ENCODE measurements at regions not wholly inside any gene's neighbourhood (a gene's known extent, or its start where the extent isn't known, plus 50 kb on each side); places are given as distances from the start of the nearest gene placed in this dataset.

DNA sequence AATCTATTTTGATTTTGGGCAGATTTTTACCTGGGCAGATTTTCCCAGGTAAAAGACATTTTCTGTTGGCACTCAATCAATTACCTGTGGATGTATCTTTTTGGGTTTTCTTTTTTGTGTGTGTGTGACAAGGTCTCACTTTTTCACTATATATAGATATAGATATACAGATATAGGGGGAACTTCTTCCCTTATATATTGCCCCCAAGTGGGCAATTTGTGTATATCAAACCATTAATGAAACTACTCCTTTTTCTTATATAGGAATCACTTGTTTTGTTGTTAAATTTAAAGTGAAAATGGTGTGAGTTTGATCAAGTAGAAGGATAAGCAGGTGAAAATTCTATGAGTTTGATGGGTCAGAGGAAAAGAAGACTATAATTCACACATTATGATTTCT, 1054.9 kb downstream of the NLGN4Y start:
- no peak overlapping the region for H3K4me3 ChIP-seq (ENCODE audit: low read length)
- DNase-seq (ENCODE audit: low read depth, low spot score) = no peak

DNA sequence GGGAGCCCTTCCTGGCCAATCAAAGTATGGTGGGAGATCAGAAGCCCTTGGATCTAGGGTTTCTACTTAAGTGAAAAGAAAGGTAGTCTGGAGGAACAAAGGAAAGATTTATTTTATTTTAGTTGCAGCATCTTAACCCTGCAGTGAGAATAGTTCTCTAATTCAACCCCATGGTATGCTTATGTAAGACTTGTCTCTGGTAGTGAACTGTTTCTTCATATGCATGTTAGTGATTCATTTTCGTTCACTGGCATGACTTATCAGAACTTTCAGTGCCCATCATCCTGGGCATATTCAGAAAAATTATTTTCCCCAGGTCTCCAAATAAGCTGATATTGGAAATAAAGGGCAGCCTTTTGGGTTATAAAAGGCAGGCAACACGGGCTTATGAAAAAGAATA, 1058.8 kb downstream of the NLGN4Y start:
- no peak for DNase-seq (ENCODE audit: low read depth, low spot score)
- no peak overlapping the region for H3K4me3 ChIP-seq (ENCODE audit: low read length)

DNA sequence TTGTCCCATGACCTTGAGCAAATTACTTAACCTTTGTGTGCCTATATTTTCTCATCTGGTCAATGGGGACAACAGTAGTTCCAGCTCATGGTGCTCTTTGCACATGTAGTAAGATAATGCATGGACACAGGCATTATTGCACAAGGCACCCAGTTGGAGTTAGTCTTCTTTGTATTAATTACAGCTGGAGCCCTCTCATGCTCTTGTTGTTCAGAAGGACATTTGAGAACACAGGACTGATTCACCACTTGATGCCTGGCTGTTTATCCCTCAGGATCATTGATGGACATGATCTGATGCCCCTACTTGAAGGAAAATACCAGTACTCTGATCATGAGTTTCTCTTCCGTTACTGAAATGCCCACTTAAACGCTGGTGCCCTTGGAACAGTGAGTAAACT, 1068.6 kb downstream of the NLGN4Y start:
- DNase-seq (ENCODE audit: low read depth, low spot score) = no peak
- H3K4me3 ChIP-seq (ENCODE audit: low read length) = no peak overlapping the region

DNA sequence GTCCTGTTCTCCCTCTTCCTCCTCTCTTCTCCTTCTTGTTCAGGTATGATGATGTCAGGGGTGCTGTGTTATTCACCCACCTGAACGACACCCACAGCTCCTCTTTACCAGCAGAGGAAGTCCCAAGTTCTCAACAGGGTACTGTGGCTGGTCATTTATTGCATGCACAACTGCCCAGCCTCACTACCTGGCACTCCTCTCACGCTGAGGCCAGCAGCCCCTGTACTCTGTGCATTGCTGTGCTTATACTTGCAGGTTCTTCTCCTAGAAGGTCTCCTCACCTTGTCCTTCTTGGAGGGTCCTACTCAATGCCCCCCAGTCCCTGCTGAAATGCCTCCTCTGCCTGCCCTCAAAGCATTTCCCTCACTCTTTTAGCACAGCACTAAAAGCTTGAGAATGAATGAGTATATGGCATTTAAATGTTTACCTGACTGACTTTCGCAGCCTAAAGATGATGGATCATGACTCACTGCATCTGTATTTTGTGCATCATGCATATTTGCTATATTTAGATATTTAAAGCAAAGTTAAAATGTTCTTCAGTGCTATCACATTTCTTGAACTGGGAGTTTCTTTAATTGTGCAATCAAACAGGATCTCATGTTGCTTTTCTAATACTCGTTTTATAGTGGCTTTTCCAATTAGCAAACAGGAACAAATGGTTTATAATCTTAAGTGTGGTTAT, 1069.3 kb downstream of the NLGN4Y start:
- DNase-seq (ENCODE audit: low read depth, low spot score) = no peak
- no peak overlapping the region for H3K4me3 ChIP-seq (ENCODE audit: low read length)

DNA sequence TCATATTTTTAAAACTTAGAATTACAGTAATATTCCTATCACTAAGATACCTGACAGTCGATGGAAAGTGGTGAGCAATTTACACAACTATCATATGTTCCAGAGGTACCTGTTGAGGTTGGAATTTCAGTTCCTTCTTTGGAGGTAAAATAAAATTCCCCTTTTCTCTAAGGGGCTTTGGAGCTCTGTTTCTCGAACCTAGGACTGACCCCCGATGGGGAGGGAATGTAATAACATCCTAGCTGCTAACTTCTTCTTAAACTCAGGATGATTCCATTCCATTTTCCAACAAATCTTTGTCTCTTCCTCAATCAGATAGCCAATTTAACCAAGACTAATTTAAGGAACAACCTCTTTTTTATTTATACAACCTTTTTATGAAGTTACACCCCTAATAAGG, 1069.8 kb downstream of the NLGN4Y start:
- no peak overlapping the region for H3K4me3 ChIP-seq (ENCODE audit: low read length)

DNA sequence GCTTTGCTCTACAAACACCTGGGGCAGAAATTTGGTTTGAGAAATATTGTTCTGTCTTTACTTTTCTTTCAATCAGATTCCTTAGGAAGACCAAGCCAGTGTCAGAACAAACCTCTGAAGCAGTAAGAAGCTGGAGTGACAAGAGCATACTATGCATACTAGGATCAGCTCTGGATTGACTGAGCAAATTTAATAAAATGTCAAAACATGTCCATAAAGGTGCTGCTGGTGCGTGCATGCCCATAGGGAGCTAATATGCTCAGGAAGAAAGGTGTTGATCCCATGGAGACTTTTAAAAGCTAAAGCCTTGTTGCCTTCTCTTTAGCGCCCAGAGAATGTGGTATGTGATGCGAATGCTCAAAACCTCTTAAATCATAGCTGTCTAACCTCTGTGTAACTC, 1076.2 kb downstream of the NLGN4Y start:
- H3K4me3 ChIP-seq (ENCODE audit: low read length) = no peak overlapping the region

More for the DNA sequence above, 1069.8 kb downstream of the NLGN4Y start:
- DNase-seq (ENCODE audit: low read depth, low spot score) = no peak

DNA sequence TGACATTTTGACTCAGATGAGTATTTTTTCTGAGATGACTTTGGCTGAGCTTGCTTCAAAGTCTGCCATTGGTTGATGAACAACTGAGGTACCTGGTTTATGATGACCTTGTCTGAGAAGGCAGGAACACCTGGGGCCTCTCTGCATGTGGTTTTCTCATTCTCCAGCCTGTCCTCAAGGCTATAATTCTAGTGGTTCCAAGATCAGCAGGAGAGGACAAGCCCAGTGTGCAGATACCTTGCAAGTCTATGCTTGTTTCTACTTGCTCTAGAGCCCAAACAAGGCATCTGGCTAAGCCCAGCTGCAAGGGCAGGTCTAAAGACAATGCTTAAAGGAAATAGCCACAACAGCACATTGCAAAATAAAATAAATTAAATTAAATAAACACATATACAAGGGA, 1100.0 kb downstream of the NLGN4Y start:
- H3K4me3 ChIP-seq (ENCODE audit: low read length) = no peak overlapping the region
- DNase-seq (ENCODE audit: low read depth, low spot score) = no peak

More for the DNA sequence above, 1076.2 kb downstream of the NLGN4Y start:
- DNase-seq (ENCODE audit: low read depth, low spot score) = no peak

DNA sequence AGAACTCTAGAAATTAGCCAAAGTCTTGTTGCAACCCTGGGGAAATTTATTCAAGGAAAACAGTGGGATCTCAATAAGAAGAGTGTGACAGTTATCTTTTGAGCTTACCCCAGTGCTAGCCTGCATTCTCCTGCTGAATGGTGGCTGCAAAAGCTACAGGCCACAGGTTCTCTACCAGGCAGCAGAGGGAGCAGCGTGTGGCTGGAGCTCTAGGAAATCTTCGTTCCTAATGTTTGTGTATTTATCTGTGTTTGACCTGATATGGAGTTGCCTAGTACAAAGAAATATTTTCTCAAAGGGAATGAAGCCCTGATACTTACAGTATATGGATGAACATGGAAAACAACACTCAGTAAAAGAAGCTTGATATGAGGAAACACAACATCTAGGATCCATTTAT, 1100.6 kb downstream of the NLGN4Y start:
- no peak for DNase-seq (ENCODE audit: low read depth, low spot score)

DNA sequence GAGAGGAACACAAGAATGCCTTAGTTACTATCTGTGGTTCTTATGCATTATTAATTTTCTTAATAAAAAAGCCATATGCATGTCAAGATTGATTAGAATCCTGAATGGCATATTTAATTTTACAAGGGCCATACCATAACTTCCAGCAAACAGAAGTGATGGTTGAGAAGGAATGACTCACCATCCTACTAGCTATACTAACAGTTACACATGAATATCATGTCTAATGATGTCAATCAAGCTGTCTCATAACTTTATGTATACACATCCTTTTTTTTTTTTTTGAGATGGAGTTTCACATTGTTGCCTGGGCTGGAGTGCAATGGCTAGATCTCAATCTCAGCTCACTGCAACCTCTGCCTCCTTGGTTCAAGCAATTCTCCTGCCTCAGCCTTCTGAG, 1123.9 kb downstream of the NLGN4Y start:
- no peak overlapping the region for H3K4me3 ChIP-seq (ENCODE audit: low read length)
- DNase-seq (ENCODE audit: low read depth, low spot score) = no peak

More for the DNA sequence above, 1100.6 kb downstream of the NLGN4Y start:
- H3K4me3 ChIP-seq (ENCODE audit: low read length) = no peak overlapping the region

DNA sequence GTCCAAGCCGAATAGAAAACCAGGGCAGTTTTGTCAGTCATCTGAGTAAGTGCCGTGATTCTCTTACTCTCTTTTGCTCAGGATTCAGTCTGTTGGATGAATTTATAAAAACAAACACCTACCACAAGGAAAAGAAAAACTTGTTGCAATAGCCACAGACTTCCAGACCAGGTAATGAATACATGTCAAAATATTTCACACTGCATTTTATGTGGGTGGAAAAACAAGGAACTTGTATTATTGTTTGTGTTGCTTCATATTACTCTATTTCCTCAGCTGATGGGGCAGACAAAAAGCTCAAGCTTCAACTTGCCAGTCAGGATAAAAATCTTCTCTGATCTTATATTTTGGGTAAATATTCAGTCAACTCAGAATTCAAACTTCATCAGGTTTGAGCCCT, 1125.7 kb downstream of the NLGN4Y start:
- no peak for DNase-seq (ENCODE audit: low read depth, low spot score)
- no peak overlapping the region for H3K4me3 ChIP-seq (ENCODE audit: low read length)

DNA sequence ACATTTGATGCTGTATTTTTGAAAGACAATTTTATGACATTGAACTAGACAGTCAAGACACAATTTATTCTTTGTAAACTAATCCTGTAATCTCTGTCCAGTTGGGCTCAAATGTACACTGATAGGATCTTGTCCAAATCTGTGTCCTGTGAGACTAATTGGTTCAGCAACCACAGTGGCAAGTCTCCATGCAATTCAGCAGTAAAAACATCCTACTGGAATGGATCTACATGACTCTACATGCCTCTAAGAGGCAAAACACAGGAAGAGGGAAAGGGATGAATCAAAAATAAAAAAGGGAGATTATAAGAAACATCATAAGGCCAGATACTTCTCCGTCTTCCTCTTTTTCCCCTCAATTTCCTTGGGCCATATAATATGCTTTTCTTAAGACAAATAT, 1164.2 kb downstream of the NLGN4Y start:
- DNase-seq (ENCODE audit: low read depth, low spot score) = no peak
- H3K4me3 ChIP-seq (ENCODE audit: low read length) = no peak overlapping the region

DNA sequence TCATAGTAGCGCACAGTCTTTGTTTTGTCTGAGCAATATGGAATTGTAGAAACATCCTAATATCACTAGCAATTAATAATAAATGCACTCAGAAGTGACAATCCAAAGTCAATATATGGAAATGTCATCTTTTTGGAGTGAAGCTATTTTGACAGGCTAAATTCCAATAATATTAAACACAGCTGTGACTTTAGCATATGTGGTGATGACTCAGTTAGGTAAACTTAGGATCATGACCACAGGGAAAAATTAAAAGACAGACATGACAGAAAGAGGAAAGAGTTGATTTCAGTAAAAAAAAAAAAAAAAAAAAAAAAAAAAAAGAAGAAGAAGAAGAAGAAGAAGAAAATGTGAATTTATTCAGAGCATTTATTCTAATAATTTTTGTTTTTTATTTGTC, 1165.7 kb downstream of the NLGN4Y start:
- no peak overlapping the region for H3K4me3 ChIP-seq (ENCODE audit: low read length)
- DNase-seq (ENCODE audit: low read depth, low spot score) = no peak

DNA sequence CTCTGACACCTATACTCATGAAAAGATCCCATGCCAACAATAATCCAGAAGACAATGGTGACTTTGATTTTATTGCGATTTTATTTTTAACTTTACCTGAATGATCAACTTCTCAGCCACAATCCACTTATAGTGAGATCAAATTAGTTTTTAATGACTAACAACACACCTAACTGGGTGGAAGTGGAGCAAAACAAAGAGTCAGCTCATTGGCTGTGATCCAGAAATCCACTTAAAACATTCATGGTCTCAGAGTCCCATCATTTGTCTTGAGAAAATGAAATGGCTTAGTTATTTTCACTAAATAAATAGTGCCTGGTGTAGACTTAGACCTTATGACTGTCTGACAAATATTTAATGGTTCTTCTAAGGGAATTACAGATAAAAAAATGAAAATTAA, 1177.8 kb downstream of the NLGN4Y start:
- DNase-seq (ENCODE audit: low read depth, low spot score) = no peak
- no peak overlapping the region for H3K4me3 ChIP-seq (ENCODE audit: low read length)

DNA sequence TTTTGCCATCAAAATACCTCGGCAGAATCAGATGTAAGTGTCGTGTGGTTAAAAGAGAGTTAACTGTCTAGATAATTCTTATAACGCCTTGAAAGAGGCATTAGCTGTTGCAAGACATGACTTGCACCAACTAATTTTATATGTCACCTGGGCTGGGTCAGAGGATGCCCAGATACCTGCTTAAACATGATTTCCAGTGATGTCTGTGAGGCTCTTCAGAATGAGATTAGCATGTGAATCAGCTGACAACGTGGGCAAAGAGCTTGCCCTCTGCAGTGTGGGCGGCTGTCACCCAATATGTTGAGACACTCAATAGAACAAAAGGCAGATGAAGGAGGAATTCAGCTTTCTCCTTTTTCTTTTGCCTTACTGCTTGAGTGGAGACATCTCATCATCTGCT, 1180.6 kb downstream of the NLGN4Y start:
- no peak for DNase-seq (ENCODE audit: low read depth, low spot score)

DNA sequence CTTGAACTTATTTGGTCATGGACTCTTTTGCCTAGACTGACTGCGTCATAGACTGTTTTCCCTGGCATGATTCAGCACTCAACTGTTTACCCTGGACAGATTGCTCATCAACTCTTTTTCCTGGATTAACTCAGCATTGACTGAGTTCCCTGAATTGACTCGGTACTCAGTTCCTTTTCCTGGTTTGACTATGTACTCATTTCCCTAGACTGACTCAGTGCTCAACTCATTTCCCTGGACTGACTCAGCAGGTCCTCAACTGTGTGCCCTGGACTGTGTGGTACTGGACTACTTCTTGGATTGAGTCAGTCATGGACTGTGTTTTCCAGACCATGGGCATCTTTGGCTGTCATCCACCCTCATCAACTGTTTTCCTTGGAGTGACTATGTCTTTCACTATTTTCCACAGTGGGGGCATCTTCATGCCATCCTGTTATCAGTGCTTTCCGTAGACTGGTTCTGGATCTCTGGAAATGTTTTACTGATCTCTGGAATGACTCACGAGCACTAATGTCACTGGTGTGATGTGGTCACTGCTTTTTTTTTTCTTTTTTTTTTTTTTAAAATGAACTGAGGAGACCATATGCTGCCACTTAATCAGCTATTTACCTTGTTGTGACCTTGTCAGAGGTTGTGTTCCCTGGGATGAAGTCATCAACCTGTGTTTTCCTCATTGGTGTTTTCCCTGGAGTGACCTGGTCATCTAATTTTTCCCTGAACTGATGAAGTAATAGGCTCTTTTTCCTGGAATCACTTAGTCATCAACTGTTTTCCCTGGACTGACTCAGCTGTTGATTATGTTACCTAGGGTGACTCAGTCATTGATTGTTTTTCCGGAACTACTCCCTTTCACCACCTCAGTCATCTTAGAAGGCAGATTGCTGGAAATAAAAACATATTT, 1225.5 kb downstream of the NLGN4Y start:
- DNase-seq (ENCODE audit: low read depth, low spot score) = no peak

More for the DNA sequence above, 1180.6 kb downstream of the NLGN4Y start:
- H3K4me3 ChIP-seq (ENCODE audit: low read length) = no peak overlapping the region

DNA sequence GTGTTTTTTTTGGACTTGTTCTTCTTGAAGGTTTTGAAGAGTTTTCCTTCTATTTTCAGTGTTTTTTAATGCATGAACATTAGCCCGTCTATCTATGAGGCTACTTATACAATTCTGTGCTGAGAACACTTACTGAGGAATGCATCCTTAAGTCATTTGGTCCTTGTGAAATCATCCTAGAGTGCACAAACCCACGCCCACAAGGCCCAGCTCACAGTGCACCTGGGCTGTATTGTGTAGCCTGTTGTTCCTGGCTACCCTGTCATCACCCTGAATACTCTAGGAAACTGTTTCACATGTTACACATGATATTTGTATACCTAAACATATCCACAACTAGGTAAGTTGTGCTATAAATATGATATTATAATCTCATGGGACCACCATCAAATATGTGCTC, 1226.7 kb downstream of the NLGN4Y start:
- H3K4me3 ChIP-seq (ENCODE audit: low read length) = no peak overlapping the region
- no peak for DNase-seq (ENCODE audit: low read depth, low spot score)

More for the DNA sequence above, 1225.5 kb downstream of the NLGN4Y start:
- H3K4me3 ChIP-seq (ENCODE audit: low read length) = no peak overlapping the region

DNA sequence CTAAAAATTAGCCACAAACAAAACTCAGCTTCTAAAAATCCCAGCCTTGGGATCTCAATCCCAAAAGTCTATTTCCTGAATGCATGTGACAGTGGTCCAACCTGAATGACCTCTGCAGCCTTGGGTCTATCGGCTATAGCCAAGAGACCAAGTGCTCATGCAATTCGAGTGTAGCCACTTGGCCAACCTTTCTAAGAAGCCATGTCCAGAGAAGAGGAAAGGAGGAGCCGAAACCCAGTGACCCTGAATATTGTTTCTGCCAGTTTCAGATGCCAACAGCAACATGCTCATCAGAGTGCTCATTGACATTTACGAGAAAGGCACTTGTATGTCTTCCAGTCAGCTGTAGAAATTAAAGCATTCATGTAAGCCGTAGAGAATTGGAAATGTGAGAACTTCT, 1231.9 kb downstream of the NLGN4Y start:
- H3K4me3 ChIP-seq (ENCODE audit: low read length) = no peak overlapping the region
- no peak for DNase-seq (ENCODE audit: low read depth, low spot score)

DNA sequence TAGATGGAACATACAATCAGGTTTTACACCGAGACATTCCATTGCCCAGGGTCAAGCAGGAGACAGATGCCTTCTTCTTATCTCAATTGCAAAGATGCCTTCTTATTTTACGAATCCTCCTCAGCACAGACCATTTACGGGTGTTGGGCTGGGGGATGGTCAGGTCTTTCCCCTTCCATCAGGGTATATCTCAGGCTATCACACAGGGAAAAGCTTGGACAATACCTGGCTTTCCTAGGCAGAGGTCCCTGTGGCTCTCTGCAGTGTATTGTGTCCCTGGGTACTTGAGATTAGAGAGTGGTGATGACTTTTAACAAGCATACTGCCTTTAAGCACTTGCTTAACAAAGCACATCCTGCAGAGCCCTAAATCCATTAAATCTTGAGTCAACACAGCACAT, 1249.2 kb downstream of the NLGN4Y start:
- no peak for DNase-seq (ENCODE audit: low read depth, low spot score)
- H3K4me3 ChIP-seq (ENCODE audit: low read length) = no peak overlapping the region

DNA sequence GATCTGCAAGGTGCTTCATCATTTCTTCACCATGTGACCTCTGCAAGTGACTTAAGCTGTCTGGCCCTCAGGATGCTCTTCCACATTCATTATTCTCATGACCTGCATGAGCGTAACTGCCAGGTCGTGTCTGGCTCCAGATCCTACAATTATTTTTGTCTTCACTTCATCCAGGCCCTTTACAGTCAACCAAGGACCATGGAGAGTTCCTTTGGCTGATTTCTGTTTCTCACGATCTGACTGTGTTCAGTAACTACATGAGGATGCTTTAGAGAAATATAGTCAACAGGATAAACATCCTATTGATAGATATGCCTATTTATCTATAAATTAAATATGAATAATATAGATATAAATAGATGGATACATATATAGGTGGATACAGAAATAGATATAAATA, 1251.6 kb downstream of the NLGN4Y start:
- H3K4me3 ChIP-seq (ENCODE audit: low read length) = no peak overlapping the region
- no peak for DNase-seq (ENCODE audit: low read depth, low spot score)

DNA sequence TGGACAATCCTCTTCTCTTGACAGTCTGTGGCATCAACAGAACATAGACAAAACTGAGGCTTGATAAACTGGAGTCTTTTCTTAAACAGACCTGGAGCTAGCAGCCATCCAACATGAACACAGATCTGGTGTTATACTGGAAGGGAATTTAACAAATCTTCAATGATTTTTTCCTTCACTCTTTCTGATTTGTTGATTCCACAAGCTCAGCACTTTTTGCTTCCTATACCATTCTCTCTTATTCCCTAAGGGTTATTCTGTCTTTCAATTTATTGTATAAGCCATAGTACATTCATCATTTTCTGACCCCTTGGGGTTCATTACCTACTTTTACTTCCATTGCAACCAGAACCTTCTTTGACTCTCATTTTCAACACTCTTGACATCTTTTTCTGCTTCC, 1255.6 kb downstream of the NLGN4Y start:
- DNase-seq (ENCODE audit: low read depth, low spot score) = no peak

DNA sequence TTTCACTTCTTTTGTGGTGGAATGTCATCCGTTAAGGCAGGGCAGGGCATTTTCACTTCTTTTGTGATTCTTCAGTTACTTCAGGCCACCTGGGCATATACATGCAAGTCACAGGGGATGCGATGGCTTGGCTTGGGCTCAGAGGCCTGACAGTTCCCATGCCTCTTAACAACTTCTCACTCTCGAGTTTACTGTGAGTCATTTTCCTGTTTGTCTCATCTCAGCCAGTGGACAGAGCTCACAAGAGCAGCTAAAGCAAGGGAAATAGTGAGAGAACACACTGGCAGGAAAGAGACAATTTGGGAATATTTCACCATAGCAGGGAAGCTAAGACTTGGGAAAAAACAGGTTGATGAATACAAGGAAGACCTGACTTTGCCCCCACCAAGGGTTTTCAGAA, 1275.7 kb downstream of the NLGN4Y start:
- no peak overlapping the region for H3K4me3 ChIP-seq (ENCODE audit: low read length)
- DNase-seq (ENCODE audit: low read depth, low spot score) = no peak

More for the DNA sequence above, 1255.6 kb downstream of the NLGN4Y start:
- H3K4me3 ChIP-seq (ENCODE audit: low read length) = no peak overlapping the region

All from Jurkat, Clone E6-1 (cell line).